IMR-90 (cell line): ENCODE measurements at regions not wholly inside any gene's neighbourhood (a gene's known extent, or its start where the extent isn't known, plus 50 kb on each side); places are given as distances from the start of the nearest gene placed in this dataset.

Experiments
- ATAC-seq: fragments of 200-7000 bp; cut with Tn5 transposase; 2 replicates; pipeline ENCODE4 v1.9.1; 2020; ENCODE audit warnings: low read depth, mild to moderate bottlenecking, moderate library complexity
- BruUV-seq: library from RNA; stranded (reverse); fragments of 400-500 nt; replicated peaks from 2 replicates; lab custom pipeline; 2021; lab: Mats Ljungman, UMichigan
- CTCF ChIA-PET: fragments of 300-600 bp; formaldehyde crosslinking; extraction: SDS; loops from one replicate; lab custom pipeline; 2021; ENCODE audit warnings: antibody characterized with exemption; lab: Yijun Ruan, JAX
- POLR2A ChIA-PET: fragments of 300-600 bp; sonication (Branson Sonifier 250); formaldehyde crosslinking; loops from one replicate; lab custom pipeline; 2022; ENCODE audit warnings: antibody characterized with exemption; ENCODE audit not compliant: unreplicated experiment; lab: Charles Lee
- DNase-seq: peaks from one replicate; pipeline ENCODE4 v3.0.0; 2013
- H2AFZ ChIP-seq: replicated peaks from 2 replicates; pipeline ENCODE3; 2013; ENCODE audit warnings: low read length, mild to moderate bottlenecking; ENCODE audit not compliant: poor library complexity
- H2AK5ac ChIP-seq: 2 replicates; pipeline ENCODE4 v1.6.1; 2013; ENCODE audit warnings: low read depth, low read length, inconsistent platforms
- H2AK9ac ChIP-seq: replicated peaks from 2 replicates; pipeline ENCODE3; 2013; ENCODE audit warnings: mild to moderate bottlenecking, low read depth, low read length, moderate library complexity; ENCODE audit not compliant: poor library complexity
- H2BK120ac ChIP-seq: 2 replicates; pipeline ENCODE4 v1.6.1; 2013; ENCODE audit warnings: low read depth, low read length, inconsistent platforms
- H2BK15ac ChIP-seq: 3 replicates; pipeline ENCODE4 v1.6.1; 2013; ENCODE audit warnings: low read depth, low read length, inconsistent platforms
- H2BK20ac ChIP-seq: 2 replicates; pipeline ENCODE4 v1.6.1; 2013; ENCODE audit warnings: low read depth, mild to moderate bottlenecking, inconsistent platforms, low read length, moderate library complexity
- H2BK5ac ChIP-seq: 2 replicates; pipeline ENCODE4 v1.6.1; 2013; ENCODE audit warnings: mild to moderate bottlenecking, low read depth, low read length, inconsistent platforms; ENCODE audit not compliant: poor library complexity, severe bottlenecking
- H3K14ac ChIP-seq: replicated peaks from 2 replicates; pipeline ENCODE4 v1.6.1; 2013; ENCODE audit warnings: low read depth, low read length, inconsistent platforms
- H3K18ac ChIP-seq: 2 replicates; pipeline ENCODE4 v1.6.1; 2013; ENCODE audit warnings: low read depth, low read length, control low read depth
- H3K23ac ChIP-seq: 2 replicates; pipeline ENCODE4 v1.6.1; 2013; ENCODE audit warnings: low read depth, low read length, inconsistent platforms
- H3K27ac ChIP-seq: 2 replicates; pipeline ENCODE4 v1.5.1; 2013; ENCODE audit warnings: mild to moderate bottlenecking, control low read depth, low read length; ENCODE audit not compliant: insufficient read depth
- H3K27me3 ChIP-seq: 2 replicates; pipeline ENCODE4 v1.6.1; 2013; ENCODE audit warnings: low read length; ENCODE audit not compliant: control insufficient read depth, insufficient read depth
- H3K36me3 ChIP-seq: 2 replicates; pipeline ENCODE4 v1.6.1; 2013; ENCODE audit warnings: low read length, mixed read lengths; ENCODE audit not compliant: control insufficient read depth, insufficient read depth
- H3K4ac ChIP-seq: 2 replicates; pipeline ENCODE4 v1.6.1; 2013; ENCODE audit warnings: low read depth, low read length, inconsistent platforms
- H3K4me1 ChIP-seq: 2 replicates; pipeline ENCODE4 v1.6.1; 2013; ENCODE audit warnings: low read length, mixed read lengths; ENCODE audit not compliant: control insufficient read depth, insufficient read depth
- H3K4me2 ChIP-seq: 2 replicates; pipeline ENCODE4 v1.6.1; 2013; ENCODE audit warnings: low read depth, mild to moderate bottlenecking, control low read depth, low read length, moderate library complexity
- H3K4me3 ChIP-seq: 2 replicates; pipeline ENCODE4 v1.5.1; 2013; ENCODE audit warnings: low read depth, mild to moderate bottlenecking, control low read depth, low read length, moderate library complexity; ENCODE audit not compliant: insufficient read depth
- H3K56ac ChIP-seq: 2 replicates; pipeline ENCODE4 v1.6.1; 2013; ENCODE audit warnings: low read length, inconsistent platforms; ENCODE audit not compliant: insufficient read depth; ENCODE audit errors: extremely low read depth
- H3K79me1 ChIP-seq, 2 experiments: 2 replicates each; pipeline ENCODE4 v1.6.1; 2013; ENCODE audit warnings: low read length in 2 of 2, inconsistent platforms in 1 of 2, low read depth in 1 of 2
- H3K9ac ChIP-seq: 2 replicates; pipeline ENCODE4 v1.6.1; 2013; ENCODE audit warnings: low read depth, low read length, control low read depth
- H3K9me1 ChIP-seq: 2 replicates; pipeline ENCODE4 v1.6.1; 2013; ENCODE audit warnings: low read length, inconsistent platforms; ENCODE audit not compliant: insufficient read depth
- H3K9me3 ChIP-seq: 2 replicates; pipeline ENCODE4 v1.6.1; 2013; ENCODE audit warnings: low read length; ENCODE audit not compliant: control insufficient read depth, insufficient read depth
- H4K20me1 ChIP-seq: 2 replicates; pipeline ENCODE4 v1.6.1; 2013; ENCODE audit warnings: low read length, inconsistent platforms; ENCODE audit not compliant: insufficient read depth
- H4K5ac ChIP-seq: 2 replicates; pipeline ENCODE4 v1.6.1; 2013; ENCODE audit warnings: mild to moderate bottlenecking, low read depth, low read length, control low read depth
- H4K8ac ChIP-seq, 2 experiments: 2 replicates each; pipeline ENCODE4 v1.6.1; 2013; ENCODE audit warnings: low read depth in 2 of 2, low read length in 2 of 2, control low read depth in 1 of 2, inconsistent platforms in 1 of 2
- H4K91ac ChIP-seq: 2 replicates; pipeline ENCODE4 v1.6.1; 2013; ENCODE audit warnings: low read depth, low read length, inconsistent platforms; ENCODE audit not compliant: insufficient read depth
- BHLHE40 ChIP-seq: fragments of 150-350 bp; IDR thresholded peaks from 2 replicates; pipeline ENCODE4 v1.6.1; 2016; ENCODE audit warnings: mild to moderate bottlenecking, low read depth, low read length
- CEBPB ChIP-seq: IDR thresholded peaks from 2 replicates; pipeline ENCODE4 v1.6.1; 2012; ENCODE audit warnings: low read depth, low read length, improper control_type of control experiment
- CHD1 ChIP-seq: IDR thresholded peaks from 2 replicates; pipeline ENCODE4 v1.6.1; 2012; ENCODE audit warnings: low read depth, low read length, improper control_type of control experiment
- CTCF ChIP-seq: conservative IDR thresholded peaks from 2 replicates; pipeline ENCODE4 v1.5.1; 2012; ENCODE audit warnings: mild to moderate bottlenecking, low read depth, low read length, improper control_type of control experiment
- ELK1 ChIP-seq: fragments of 150-350 bp; IDR thresholded peaks from 2 replicates; pipeline ENCODE4 v1.6.1; 2016; ENCODE audit warnings: low read depth, mild to moderate bottlenecking, low read length, moderate library complexity, borderline replicate concordance
- FOS ChIP-seq: fragments of 150-350 bp; IDR thresholded peaks from 2 replicates; pipeline ENCODE4 v1.6.1; 2016; ENCODE audit warnings: low read depth, low read length
- MAFK ChIP-seq: IDR thresholded peaks from 2 replicates; pipeline ENCODE4 v1.6.1; 2012; ENCODE audit warnings: low read depth, low read length, improper control_type of control experiment
- MAZ ChIP-seq: IDR thresholded peaks from 2 replicates; pipeline ENCODE4 v1.6.1; 2012; ENCODE audit warnings: low read depth, mild to moderate bottlenecking, low read length, improper control_type of control experiment, moderate library complexity, borderline replicate concordance
- MXI1 ChIP-seq: IDR thresholded peaks from 2 replicates; pipeline ENCODE4 v1.6.1; 2012; ENCODE audit warnings: low read depth, mild to moderate bottlenecking, low read length, moderate library complexity, borderline replicate concordance
- NFE2L2 ChIP-seq: fragments of 150-350 bp; IDR thresholded peaks from 2 replicates; pipeline ENCODE4 v1.6.1; 2016; ENCODE audit warnings: low read depth, mild to moderate bottlenecking, low read length
- RAD21 ChIP-seq: IDR thresholded peaks from 2 replicates; pipeline ENCODE4 v1.6.1; 2012; ENCODE audit warnings: low read length, improper control_type of control experiment
- RCOR1 ChIP-seq: IDR thresholded peaks from 2 replicates; pipeline ENCODE4 v1.6.1; 2012; ENCODE audit warnings: mild to moderate bottlenecking, low read length, improper control_type of control experiment; ENCODE audit not compliant: insufficient replicate concordance
- RFX5 ChIP-seq: IDR thresholded peaks from 2 replicates; pipeline ENCODE4 v1.8.0; 2012; ENCODE audit warnings: low read depth, mild to moderate bottlenecking, low read length, moderate library complexity
- SMC3 ChIP-seq: fragments of 150-350 bp; IDR thresholded peaks from 2 replicates; pipeline ENCODE4 v1.6.1; 2016; ENCODE audit warnings: low read depth, mild to moderate bottlenecking, antibody characterized with exemption, low read length, moderate library complexity
- WGBS, 2 experiments: methylation state at CpG; one replicate each; pipeline versions ENCODE4 v1.1.5 to v1.1.7; 2013; ENCODE audit warnings: missing lambda C conversion rate in 2 of 2; ENCODE audit not compliant: insufficient read length in 1 of 2; ENCODE audit errors: extremely low coverage in 2 of 2; 5-methylcytosine and 5-hydroxymethylcytosine counted together
- dilution Hi-C: fragments of 300-500 bp; cut with HindIII; formaldehyde crosslinking; loops from one replicate; pipeline ENCODE4 v1.14.3; 2018; ENCODE audit warnings: low sequenced_read_pairs; ENCODE audit not compliant: unreplicated experiment
- in situ Hi-C: fragments of 300-500 bp; cut with MboI; formaldehyde crosslinking; loops from 3 replicates; pipeline ENCODE4 v1.14.3; 2019; ENCODE audit warnings: low sequenced_read_pairs, inconsistent platforms, mixed read lengths
- intact Hi-C: fragments of 100-400 bp; cut with micrococcal nuclease; formaldehyde crosslinking; loops from 2 replicates; pipeline ENCODE4 v1.10.0; 2022

- ChIA-PET CTCF (no interaction called here), POLR2A (no interaction called here)
- Histone ChIP-seq H2BK20ac (no peak overlapping the region), H4K91ac (no peak overlapping the region), H2BK5ac (no peak overlapping the region), H4K8ac (no peak overlapping the region), H2BK120ac (no peak overlapping the region), H3K27ac (no peak overlapping the region), H3K4me1 (peaks cover 3% of the 10 kb centered on the region; the same call in 1 of the 2 replicates), H2BK15ac (no peak overlapping the region), H3K27me3 (peaks cover 3% of the 10 kb centered on the region; the same call in 1 of the 2 replicates), H3K79me1 (no peaks in the 10 kb centered on the region), H2AFZ (no peak overlapping the region), H4K20me1 (no peaks in the 10 kb centered on the region), H4K5ac (no peak overlapping the region), H3K4me3 (no peak overlapping the region), H3K18ac (no peak overlapping the region), H3K4me2 (no peak overlapping the region), H3K9me3 (no peaks in the 10 kb centered on the region), H2AK9ac (no peak overlapping the region), H3K36me3 (no peaks in the 10 kb centered on the region), H3K9me1 (peaks cover 2% of the 10 kb centered on the region; the same call in 1 of the 2 replicates), H3K56ac (no peak overlapping the region), H2AK5ac (no peak overlapping the region), H3K9ac (no peak overlapping the region), H3K23ac (no peak overlapping the region), H3K4ac (no peak overlapping the region), H3K14ac (no peak overlapping the region)
- WGBS, 2 experiments: 60% methylated on average over 1 of the region's 4 CpGs; no CpG with 5 or more reads in 1 of the 2 experiments
- ATAC-seq (no peak), DNase-seq (no peak)
- no TSS peak for BruUV-seq
- TF ChIP-seq RFX5 (no peak), FOS (no peak), ELK1 (no peak), CTCF (no peak), MXI1 (no peak), MAZ (no peak), RAD21 (no peak), MAFK (no peak), SMC3 (no peak), NFE2L2 (no peak), BHLHE40 (no peak), CHD1 (no peak), CEBPB (no peak), RCOR1 (no peak)
- dilution Hi-C loops: no loop called here
- intact Hi-C loops: no loop called here
- in situ Hi-C loops: no loop called here
Observed at GRCh38 chr9:87216036-87216435, 268.7 kb upstream of the GAS1 start.
